ENCODE measurements at regions not wholly inside any gene's neighbourhood (a gene's known extent, or its start where the extent isn't known, plus 50 kb on each side); places are given as distances from the start of the nearest gene placed in this dataset.

DNA sequence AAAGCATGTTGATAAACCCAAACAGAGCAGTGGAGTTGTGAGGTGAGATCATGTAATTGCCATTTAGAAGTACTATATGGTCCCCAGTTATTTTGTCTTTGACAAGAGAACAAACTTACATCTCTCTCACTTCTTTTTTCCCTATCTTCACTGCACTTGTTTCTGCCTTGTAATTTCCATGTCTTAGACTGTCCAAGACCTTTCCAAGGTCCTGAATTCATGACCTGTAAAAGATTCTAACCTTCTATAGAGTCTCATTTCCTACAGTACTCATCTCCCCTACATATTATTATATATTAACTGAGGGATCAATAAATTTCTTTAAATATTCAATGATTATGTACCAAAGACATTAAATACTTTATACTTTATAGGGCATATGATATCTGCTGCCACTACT is 295.3 kb upstream of the KIF2B start:
- no peak overlapping the region for H3K27ac ChIP-seq (ENCODE audit: low read depth in 2 of 2, low read length in 2 of 2)
- H3K4me1 ChIP-seq (ENCODE audit: control insufficient read depth in 2 of 3, insufficient read depth in 2 of 3, low read depth in 1 of 3, low read length in 3 of 3): no peaks in the 10 kb centered on the region
- no peak overlapping the region for H3K4me3 ChIP-seq (ENCODE audit: low read length in 3 of 3)
- H3K9me3 ChIP-seq (ENCODE audit: control insufficient read depth in 2 of 3, insufficient read depth in 1 of 3, low read length in 3 of 3): no peaks in the 10 kb centered on the region
- DNase-seq (no peak), FAIRE-seq (no peak)
- intact Hi-C loops (cut with DNase I): no loop called here
- H3K36me3 ChIP-seq (ENCODE audit: control insufficient read depth in 2 of 3, insufficient read depth in 3 of 3, low read length in 3 of 3): no peaks in the 10 kb centered on the region
- TF ChIP-seq, protein P1, sequence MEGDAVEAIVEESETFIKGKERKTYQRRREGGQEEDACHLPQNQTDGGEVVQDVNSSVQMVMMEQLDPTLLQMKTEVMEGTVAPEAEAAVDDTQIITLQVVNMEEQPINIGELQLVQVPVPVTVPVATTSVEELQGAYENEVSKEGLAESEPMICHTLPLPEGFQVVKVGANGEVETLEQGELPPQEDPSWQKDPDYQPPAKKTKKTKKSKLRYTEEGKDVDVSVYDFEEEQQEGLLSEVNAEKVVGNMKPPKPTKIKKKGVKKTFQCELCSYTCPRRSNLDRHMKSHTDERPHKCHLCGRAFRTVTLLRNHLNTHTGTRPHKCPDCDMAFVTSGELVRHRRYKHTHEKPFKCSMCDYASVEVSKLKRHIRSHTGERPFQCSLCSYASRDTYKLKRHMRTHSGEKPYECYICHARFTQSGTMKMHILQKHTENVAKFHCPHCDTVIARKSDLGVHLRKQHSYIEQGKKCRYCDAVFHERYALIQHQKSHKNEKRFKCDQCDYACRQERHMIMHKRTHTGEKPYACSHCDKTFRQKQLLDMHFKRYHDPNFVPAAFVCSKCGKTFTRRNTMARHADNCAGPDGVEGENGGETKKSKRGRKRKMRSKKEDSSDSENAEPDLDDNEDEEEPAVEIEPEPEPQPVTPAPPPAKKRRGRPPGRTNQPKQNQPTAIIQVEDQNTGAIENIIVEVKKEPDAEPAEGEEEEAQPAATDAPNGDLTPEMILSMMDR (IDR thresholded peaks at IDR 0.05; ENCODE audit: borderline replicate concordance, extremely low read depth, insufficient read depth): no peak
- H3K27me3 ChIP-seq (ENCODE audit: control insufficient read depth, insufficient read depth, low read length): no peaks in the 10 kb centered on the region
- H3K9ac ChIP-seq (ENCODE audit: low read length in 3 of 3): no peak overlapping the region

DNA sequence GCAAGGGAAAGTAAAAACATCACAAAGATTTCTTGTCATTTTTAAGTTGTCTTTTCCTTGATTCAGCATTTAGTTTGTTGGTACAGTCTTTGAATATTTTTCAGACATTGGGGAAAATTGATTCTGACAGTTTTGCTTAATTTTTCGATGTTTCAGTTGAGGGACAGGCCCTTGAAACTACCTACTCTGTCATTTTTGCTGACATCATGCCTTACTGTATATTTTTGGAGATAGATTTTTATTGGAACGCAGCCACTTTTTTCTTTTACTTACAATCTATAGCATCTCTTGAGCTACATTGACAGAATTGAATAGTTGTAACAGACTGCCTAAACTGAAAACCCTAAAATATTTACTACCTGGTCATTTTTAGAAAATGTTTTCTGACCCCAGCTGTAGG is 297.1 kb upstream of the KIF2B start:
- intact Hi-C loops (cut with DNase I): no loop called here
- TF ChIP-seq, protein P1 (IDR thresholded peaks at IDR 0.05; ENCODE audit: borderline replicate concordance, extremely low read depth, insufficient read depth): no peak
- FAIRE-seq: no peak

DNA sequence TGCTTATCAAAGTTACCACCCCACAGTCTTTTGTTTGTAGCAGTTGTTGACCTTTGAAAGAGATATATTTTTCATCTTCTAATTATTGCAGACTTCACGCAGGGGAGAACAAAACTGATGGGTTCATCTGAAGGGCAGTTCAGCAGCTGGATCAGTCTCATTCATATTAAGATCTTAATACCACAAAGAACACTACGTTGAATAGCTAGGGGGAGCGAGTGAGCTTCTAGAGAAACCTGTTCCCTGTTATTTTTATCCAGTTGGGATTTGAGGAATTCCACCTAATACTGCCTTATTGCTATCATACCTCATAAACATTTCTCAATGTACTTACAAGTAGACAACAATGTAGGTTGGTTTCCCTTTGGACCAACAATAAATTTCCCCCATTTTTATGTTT is 306.1 kb upstream of the KIF2B start:
- DNase-seq: peak in 2 of 5 donors; percentile 0 to 4
- H3K36me3 ChIP-seq (ENCODE audit: control insufficient read depth in 2 of 3, insufficient read depth in 3 of 3, low read length in 3 of 3): no peaks in the 10 kb centered on the region
- no peak overlapping the region for H3K27ac ChIP-seq (ENCODE audit: low read depth in 2 of 2, low read length in 2 of 2)
- intact Hi-C loops (cut with DNase I): no loop called here
- H3K4me1 ChIP-seq (ENCODE audit: control insufficient read depth in 2 of 3, insufficient read depth in 2 of 3, low read depth in 1 of 3, low read length in 3 of 3): no peaks in the 10 kb centered on the region
- TF ChIP-seq, protein P1 (IDR thresholded peaks at IDR 0.05; ENCODE audit: borderline replicate concordance, extremely low read depth, insufficient read depth): no peak
- FAIRE-seq: no peak
- no peaks in the 10 kb centered on the region for H3K9me3 ChIP-seq (ENCODE audit: control insufficient read depth in 2 of 3, insufficient read depth in 1 of 3, low read length in 3 of 3)
- H3K4me3 ChIP-seq (ENCODE audit: low read length in 3 of 3): no peak overlapping the region
- H3K27me3 ChIP-seq (ENCODE audit: control insufficient read depth, insufficient read depth, low read length): no peaks in the 10 kb centered on the region
- H3K9ac ChIP-seq (ENCODE audit: low read length in 3 of 3): no peak overlapping the region

More for the DNA sequence above, 297.1 kb upstream of the KIF2B start:
- Histone ChIP-seq H3K4me3 (ENCODE audit: low read length in 3 of 3) (no peak overlapping the region), H3K9me3 (ENCODE audit: control insufficient read depth in 2 of 3, insufficient read depth in 1 of 3, low read length in 3 of 3) (no peaks in the 10 kb centered on the region), H3K27me3 (ENCODE audit: control insufficient read depth, insufficient read depth, low read length) (no peaks in the 10 kb centered on the region), H3K27ac (ENCODE audit: low read depth in 2 of 2, low read length in 2 of 2) (no peak overlapping the region), H3K4me1 (ENCODE audit: control insufficient read depth in 2 of 3, insufficient read depth in 2 of 3, low read depth in 1 of 3, low read length in 3 of 3) (no peaks in the 10 kb centered on the region), H3K9ac (ENCODE audit: low read length in 3 of 3) (no peak overlapping the region), H3K36me3 (ENCODE audit: control insufficient read depth in 2 of 3, insufficient read depth in 3 of 3, low read length in 3 of 3) (no peaks in the 10 kb centered on the region)
- DNase-seq: no peak

DNA sequence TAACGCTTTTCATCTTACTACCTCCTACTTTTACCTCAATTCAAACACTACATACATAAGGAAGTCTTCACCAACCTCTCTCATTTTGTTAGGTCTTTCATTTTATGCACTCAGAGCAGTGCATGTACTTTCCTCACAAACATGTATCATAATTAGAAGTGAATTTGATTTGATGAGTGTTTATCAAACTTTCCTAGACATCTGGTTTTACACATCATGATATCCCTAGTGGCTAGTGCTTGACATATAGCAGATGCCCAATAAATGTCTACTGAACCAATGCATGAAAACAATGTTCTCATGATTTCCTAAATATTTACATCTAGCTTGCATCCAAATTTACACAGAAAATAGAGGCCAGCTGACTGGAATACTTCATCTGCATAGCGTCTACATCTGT is 323.4 kb upstream of the KIF2B start:
- intact Hi-C loops (cut with DNase I): no loop called here
- H3K9ac ChIP-seq (ENCODE audit: low read length in 3 of 3): no peak overlapping the region
- no peaks in the 10 kb centered on the region for H3K36me3 ChIP-seq (ENCODE audit: control insufficient read depth in 2 of 3, insufficient read depth in 3 of 3, low read length in 3 of 3)
- no peak for FAIRE-seq
- no peaks in the 10 kb centered on the region for H3K27me3 ChIP-seq (ENCODE audit: control insufficient read depth, insufficient read depth, low read length)
- H3K9me3 ChIP-seq (ENCODE audit: control insufficient read depth in 2 of 3, insufficient read depth in 1 of 3, low read length in 3 of 3): no peaks in the 10 kb centered on the region
- no peak overlapping the region for H3K4me3 ChIP-seq (ENCODE audit: low read length in 3 of 3)
- DNase-seq: no peak
- no peak overlapping the region for H3K27ac ChIP-seq (ENCODE audit: low read depth in 2 of 2, low read length in 2 of 2)
- TF ChIP-seq, protein P1 (IDR thresholded peaks at IDR 0.05; ENCODE audit: borderline replicate concordance, extremely low read depth, insufficient read depth): no peak
- no peaks in the 10 kb centered on the region for H3K4me1 ChIP-seq (ENCODE audit: control insufficient read depth in 2 of 3, insufficient read depth in 2 of 3, low read depth in 1 of 3, low read length in 3 of 3)

Measured in kidney (tissue), 13 donors.